CD14-positive monocyte (primary cell): ENCODE measurements at regions not wholly inside any gene's neighbourhood (a gene's known extent, or its start where the extent isn't known, plus 50 kb on each side); places are given as distances from the start of the nearest gene placed in this dataset.

Experiments
- DNase-seq, 3 donors: peaks; one replicate each; pipeline ENCODE4 v3.0.0-alpha.2; 2011 to 2022
- H2AFZ ChIP-seq: 2 replicates; pipeline ENCODE4 v1.6.0; 2012; ENCODE audit warnings: mild to moderate bottlenecking, low read depth, low read length, inconsistent platforms; ENCODE audit not compliant: insufficient read depth, poor library complexity, severe bottlenecking
- H3K27ac ChIP-seq, 2 donors: 1 replicate in 1 of 2; 2 replicates in 1 of 2; pipeline ENCODE4 v1.5.1; 2012 to 2013; ENCODE audit warnings: low read length in 2 of 2, control low read depth in 1 of 2, inconsistent platforms in 1 of 2, low read depth in 1 of 2, mild to moderate bottlenecking in 1 of 2
- H3K27me3 ChIP-seq, 2 donors: one replicate each; pipeline versions ENCODE4 v1.6.0 to v1.6.1; 2011 to 2013; ENCODE audit warnings: low read length in 2 of 2; ENCODE audit not compliant: control insufficient read depth in 2 of 2, insufficient read depth in 2 of 2
- H3K36me3 ChIP-seq, 2 donors: replicated peaks in 1 of 2; 1 replicate in 1 of 2; 2 replicates in 1 of 2; pipeline versions ENCODE4 v1.5.1 to v1.6.1; 2012 to 2013; ENCODE audit warnings: low read length in 2 of 2, control low read depth in 1 of 2, inconsistent platforms in 1 of 2, mild to moderate bottlenecking in 1 of 2; ENCODE audit not compliant: insufficient read depth in 2 of 2, control insufficient read depth in 1 of 2
- H3K4me1 ChIP-seq, 2 donors: 1 replicate in 1 of 2; 2 replicates in 1 of 2; pipeline versions ENCODE4 v1.5.1 to v1.6.1; 2012 to 2013; ENCODE audit warnings: low read length in 2 of 2, control low read depth in 1 of 2, inconsistent platforms in 1 of 2, mild to moderate bottlenecking in 1 of 2, moderate library complexity in 1 of 2; ENCODE audit not compliant: insufficient read depth in 2 of 2, control insufficient read depth in 1 of 2
- H3K4me2 ChIP-seq: replicated peaks from 2 replicates; pipeline ENCODE3; 2012; ENCODE audit warnings: low read length, moderate library complexity, mild to moderate bottlenecking; ENCODE audit not compliant: poor library complexity, severe bottlenecking; ENCODE audit errors: extremely low read depth
- H3K4me3 ChIP-seq, 3 experiments: fragments of 200-600 bp in 1 of 3; sonication (generic) in 1 of 3; replicated peaks in 1 of 3; 1 replicate in 2 of 3; 2 replicates in 1 of 3; pipeline ENCODE4 v1.5.1; 2011 to 2013; ENCODE audit warnings: low read length in 3 of 3, mild to moderate bottlenecking in 3 of 3, control low read depth in 2 of 3, low read depth in 2 of 3, inconsistent platforms in 1 of 3, moderate library complexity in 1 of 3
- H3K79me2 ChIP-seq: 2 replicates; pipeline ENCODE4 v1.6.0; 2012; ENCODE audit warnings: mild to moderate bottlenecking, control low read depth, inconsistent platforms, low read length, moderate library complexity; ENCODE audit not compliant: insufficient read depth
- H3K9ac ChIP-seq: 2 replicates; pipeline ENCODE4 v1.6.0; 2017; ENCODE audit warnings: low read length, mild to moderate bottlenecking; ENCODE audit not compliant: insufficient read depth, poor library complexity, severe bottlenecking
- H3K9me3 ChIP-seq, 2 donors: replicated peaks in 1 of 2; 1 replicate in 1 of 2; 2 replicates in 1 of 2; pipeline versions ENCODE4 v1.5.1 to v1.6.1; 2012 to 2013; ENCODE audit warnings: low read length in 2 of 2, control low read depth in 1 of 2; ENCODE audit not compliant: control insufficient read depth in 1 of 2, insufficient read depth in 1 of 2
- H4K20me1 ChIP-seq: 2 replicates; pipeline ENCODE4 v1.6.0; 2012; ENCODE audit warnings: mild to moderate bottlenecking, low read length, control low read depth, moderate library complexity; ENCODE audit not compliant: insufficient read depth
- H3K27ac Mint-ChIP-seq, 7 donors: one replicate each; pipeline ENCODE4 v1.8.0; 2020; ENCODE audit warnings: mild to moderate bottlenecking in 7 of 7, mixed read lengths in 7 of 7, moderate library complexity in 6 of 7, inconsistent platforms in 2 of 7
- H3K27me3 Mint-ChIP-seq, 3 donors: one replicate each; pipeline ENCODE4 v1.8.0; 2021 to 2022; ENCODE audit warnings: low read depth in 3 of 3, mild to moderate bottlenecking in 3 of 3, mixed read lengths in 3 of 3, moderate library complexity in 3 of 3, inconsistent platforms in 1 of 3
- H3K36me3 Mint-ChIP-seq, 2 donors: one replicate each; pipeline ENCODE4 v1.8.0; 2020; ENCODE audit warnings: mixed read lengths in 2 of 2, inconsistent platforms in 1 of 2, mild to moderate bottlenecking in 1 of 2
- H3K4me1 Mint-ChIP-seq: one replicate; pipeline ENCODE4 v1.8.0; 2020; ENCODE audit warnings: mild to moderate bottlenecking, mixed read lengths
- H3K4me3 Mint-ChIP-seq, 2 donors: one replicate each; pipeline ENCODE4 v1.8.0; 2020; ENCODE audit warnings: mild to moderate bottlenecking in 2 of 2, mixed read lengths in 2 of 2, moderate library complexity in 1 of 2
- H3K9me3 Mint-ChIP-seq, 7 donors: one replicate each; pipeline ENCODE4 v1.8.0; 2020 to 2022; ENCODE audit warnings: mixed read lengths in 7 of 7, mild to moderate bottlenecking in 6 of 7, moderate library complexity in 6 of 7, inconsistent platforms in 2 of 7
- CTCF ChIP-seq: fragments of 200-600 bp; IDR thresholded peaks from one replicate; pipeline ENCODE4 v1.8.0; 2022; ENCODE audit warnings: antibody characterized with exemption, mild to moderate bottlenecking
- whole genome bisulfite sequencing: methylation state at CpG from one replicate; pipeline ENCODE4 v1.1.5; 2013; ENCODE audit warnings: missing lambda C conversion rate; ENCODE audit not compliant: insufficient coverage; 5-methylcytosine and 5-hydroxymethylcytosine counted together
- intact Hi-C, 2 donors: fragments of 100-400 bp; cut with micrococcal nuclease; formaldehyde crosslinking; loops; one replicate each; pipeline versions ENCODE4 v1.15.0 to v1.15.1; 2023

DNA sequence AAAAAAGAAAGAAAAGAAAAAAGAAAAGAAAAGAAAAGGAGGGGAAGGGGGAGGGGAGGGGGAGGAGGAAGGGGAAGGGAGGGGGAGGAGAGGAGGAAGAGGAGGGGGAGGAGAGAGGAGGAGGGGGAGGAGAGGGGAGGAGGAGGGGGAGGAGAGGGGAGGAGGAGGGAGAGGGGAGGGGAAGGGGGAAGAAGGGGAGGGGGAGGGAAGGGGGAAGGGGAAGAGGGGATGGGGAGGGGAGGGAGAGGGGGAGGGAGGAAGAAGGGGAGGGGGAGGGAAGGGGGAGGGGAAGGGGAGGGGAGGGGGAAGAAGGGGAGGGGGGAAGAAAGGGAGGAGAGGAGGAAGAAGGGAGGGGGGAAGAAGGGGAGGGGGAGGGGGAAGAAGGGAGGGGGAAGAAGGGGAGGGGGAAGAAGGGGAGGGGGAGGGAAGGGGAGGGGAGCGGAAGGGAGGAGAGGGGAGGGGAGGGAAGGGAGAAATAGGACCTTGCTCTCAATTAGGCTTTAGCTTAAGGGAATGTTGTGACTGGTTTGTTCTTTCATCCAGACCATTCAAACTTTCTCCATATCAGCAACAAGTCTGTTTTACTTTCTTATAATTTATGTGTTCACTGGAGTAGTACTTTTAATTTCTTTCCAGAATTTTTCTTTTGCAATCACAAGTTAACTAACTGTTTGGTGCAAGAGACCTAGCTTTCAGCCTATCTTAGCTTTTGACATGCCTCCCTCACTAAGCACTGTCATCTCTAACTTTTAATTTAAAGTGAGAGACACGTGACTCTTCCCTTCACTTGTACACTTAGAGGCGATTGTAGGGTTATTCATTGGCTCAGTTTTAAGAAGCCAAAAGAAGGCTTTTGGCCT is 76.5 kb upstream of the EGLN3 start:
- no peaks in the 10 kb centered on the region for H3K4me1 Mint-ChIP-seq
- no peaks in the 10 kb centered on the region for H3K79me2 ChIP-seq
- peaks cover 1 to 10% (median 2%) of the 10 kb centered on the region in 3 donors for H3K27me3 Mint-ChIP-seq
- DNase-seq = no peak
- no peaks in the 10 kb centered on the region for H3K4me1 ChIP-seq
- H3K27me3 ChIP-seq = no peaks in the 10 kb centered on the region
- WGBS = 100% methylated on average over 1 of the region's 3 CpGs
- H4K20me1 ChIP-seq = no peaks in the 10 kb centered on the region
- H2AFZ ChIP-seq = no peak overlapping the region
- H3K36me3 ChIP-seq = no peaks in the 10 kb centered on the region
- no peak overlapping the region for H3K4me3 Mint-ChIP-seq
- no peak overlapping the region for H3K4me3 ChIP-seq
- TF ChIP-seq CTCF = no peak
- H3K36me3 Mint-ChIP-seq = no peaks in the 10 kb centered on the region
- no peak overlapping the region for H3K27ac ChIP-seq
- H3K27ac Mint-ChIP-seq = no peak overlapping the region
- H3K9ac ChIP-seq = no peak overlapping the region
- H3K9me3 Mint-ChIP-seq = peaks cover 0 to 5% (median 0%) of the 10 kb centered on the region in 7 donors
- H3K9me3 ChIP-seq = no peaks in the 10 kb centered on the region
- H3K4me2 ChIP-seq = no peak overlapping the region
- intact Hi-C loops = no loop called here

- H3K36me3 ChIP-seq = no peaks in the 10 kb centered on the region
- H3K4me3 Mint-ChIP-seq = no peak overlapping the region
- intact Hi-C loops = no loop called here
Observed at GRCh38 chr14:34025325-34026017, 74.6 kb upstream of the EGLN3 start.

More at GRCh38 chr14:34025325-34026017, 74.6 kb upstream of the EGLN3 start:
- Mint-ChIP-seq H3K27me3 (peaks cover 1 to 6% (median 2%) of the 10 kb centered on the region in 3 donors), H3K4me1 (no peaks in the 10 kb centered on the region), H3K27ac (no peak overlapping the region), H3K36me3 (no peaks in the 10 kb centered on the region), H3K9me3 (peaks cover 0 to 5% (median 0%) of the 10 kb centered on the region in 7 donors)
- Histone ChIP-seq H3K9me3 (no peaks in the 10 kb centered on the region), H3K27me3 (no peaks in the 10 kb centered on the region), H3K27ac (no peak overlapping the region), H4K20me1 (no peaks in the 10 kb centered on the region), H2AFZ (no peak overlapping the region), H3K4me2 (no peak overlapping the region), H3K79me2 (no peaks in the 10 kb centered on the region), H3K4me3 (no peak overlapping the region), H3K9ac (no peak overlapping the region), H3K4me1 (no peaks in the 10 kb centered on the region)
- no peak for TF ChIP-seq CTCF
- DNase-seq = no peak
- 87% methylated on average over 2 of the region's 4 CpGs for WGBS
